Natural killer cell treated with Interleukin-12 subunit alpha and Interleukin-12 subunit beta and Interleukin-15 and Interleukin-18, amount 100 ng/mL, for 72 hours (primary cell): ENCODE measurements at regions not wholly inside any gene's neighbourhood (a gene's known extent, or its start where the extent isn't known, plus 50 kb on each side); places are given as distances from the start of the nearest gene placed in this dataset.
"Not testable (repeated sequence)": the region's sequence is repeated elsewhere in the genome, so short reads cannot be mapped to it uniquely, and the experiment has no call there.

Experiments used
- ATAC-seq, 2 donors: fragments of 150-1000 bp; cut with Tn5 transposase in 1 of 2; sonication (Bioruptor Pico), chemical (Tn5 transposase) in 1 of 2; 2 replicates each; pipeline ENCODE4 v1.10.0; 2021
- DNase-seq: peaks from one replicate; pipeline ENCODE4 v3.0.0; 2022; ENCODE audit warnings: low spot score
- H3K27ac Mint-ChIP-seq, 2 donors: 1 replicate in 1 of 2; 2 replicates in 1 of 2; pipeline ENCODE4 v1.8.0; 2022; ENCODE audit warnings: mixed read lengths in 2 of 2, mild to moderate bottlenecking in 1 of 2, moderate library complexity in 1 of 2
- H3K27me3 Mint-ChIP-seq, 2 donors: 1 replicate in 1 of 2; 2 replicates in 1 of 2; pipeline ENCODE4 v1.8.0; 2022; ENCODE audit warnings: mixed read lengths in 2 of 2
- H3K36me3 Mint-ChIP-seq: one replicate; pipeline ENCODE4 v1.8.0; 2022; ENCODE audit warnings: mixed read lengths
- H3K4me1 Mint-ChIP-seq, 2 donors: 1 replicate in 1 of 2; 2 replicates in 1 of 2; pipeline ENCODE4 v1.8.0; 2022; ENCODE audit warnings: low read depth in 2 of 2, mixed read lengths in 2 of 2, mild to moderate bottlenecking in 1 of 2
- H3K4me3 Mint-ChIP-seq: one replicate; pipeline ENCODE4 v1.8.0; 2022; ENCODE audit warnings: mixed read lengths
- H3K9me3 Mint-ChIP-seq: 2 replicates; pipeline ENCODE4 v1.8.0; 2022; ENCODE audit warnings: mixed read lengths

GRCh38 chr6:1178590-1178989, 133.3 kb upstream of the FOXQ1 start:
- Mint-ChIP-seq H3K4me1 (no peaks in the 10 kb centered on the region), H3K27me3 (peaks cover 18 to 31% of the 10 kb centered on the region in 2 donors), H3K36me3 (no peaks in the 10 kb centered on the region), H3K27ac (no peak overlapping the region), H3K4me3 (no peak overlapping the region), H3K9me3 (no peaks in the 10 kb centered on the region)
- ATAC-seq: no peak
- no peak for DNase-seq

GRCh38 chr6:1176567-1176966, 135.3 kb upstream of the FOXQ1 start:
- no peaks in the 10 kb centered on the region for H3K36me3 Mint-ChIP-seq
- H3K4me3 Mint-ChIP-seq: no peak overlapping the region
- ATAC-seq (no peak), DNase-seq (no peak)
- no peaks in the 10 kb centered on the region for H3K9me3 Mint-ChIP-seq
- H3K27ac Mint-ChIP-seq: no peak overlapping the region
- peaks cover 18 to 35% of the 10 kb centered on the region in 2 donors for H3K27me3 Mint-ChIP-seq
- no peaks in the 10 kb centered on the region for H3K4me1 Mint-ChIP-seq

- Mint-ChIP-seq H3K9me3 (no peaks in the 10 kb centered on the region), H3K36me3 (no peaks in the 10 kb centered on the region), H3K4me1 (no peaks in the 10 kb centered on the region), H3K4me3 (no peak overlapping the region), H3K27ac (no peak overlapping the region), H3K27me3 (peaks cover 16 to 30% of the 10 kb centered on the region in 2 donors)
- DNase-seq: no peak
- no peak for ATAC-seq
Measured at GRCh38 chr6:1175877-1176276, 136.0 kb upstream of the FOXQ1 start.

GRCh38 chr6:1170794-1171193, 141.1 kb upstream of the FOXQ1 start:
- H3K27ac Mint-ChIP-seq: no peak overlapping the region
- no peak for ATAC-seq
- no peak for DNase-seq
- H3K36me3 Mint-ChIP-seq: no peaks in the 10 kb centered on the region
- H3K4me1 Mint-ChIP-seq: no peaks in the 10 kb centered on the region
- no peaks in the 10 kb centered on the region for H3K9me3 Mint-ChIP-seq
- peaks cover 12 to 15% of the 10 kb centered on the region in 2 donors for H3K27me3 Mint-ChIP-seq
- H3K4me3 Mint-ChIP-seq: no peak overlapping the region

- H3K9me3 Mint-ChIP-seq: no peaks in the 10 kb centered on the region
- no peak for DNase-seq
- H3K4me1 Mint-ChIP-seq: no peaks in the 10 kb centered on the region
- no peak overlapping the region for H3K27ac Mint-ChIP-seq
- H3K27me3 Mint-ChIP-seq: peaks cover 14 to 24% of the 10 kb centered on the region in 2 donors
- no peak overlapping the region for H3K4me3 Mint-ChIP-seq
- H3K36me3 Mint-ChIP-seq: no peaks in the 10 kb centered on the region
- ATAC-seq: no peak
Measured at GRCh38 chr6:1164600-1164999, 147.3 kb upstream of the FOXQ1 start.

- peaks cover 14 to 20% of the 10 kb centered on the region in 2 donors for H3K27me3 Mint-ChIP-seq
- H3K4me1 Mint-ChIP-seq: no peaks in the 10 kb centered on the region
Measured at GRCh38 chr6:1163501-1163900, 148.4 kb upstream of the FOXQ1 start.

GRCh38 chr6:1162367-1163275, 149.3 kb upstream of the FOXQ1 start:
- H3K4me1 Mint-ChIP-seq: no peaks in the 10 kb centered on the region

More at GRCh38 chr6:1163501-1163900, 148.4 kb upstream of the FOXQ1 start:
- Mint-ChIP-seq H3K27ac (no peak overlapping the region), H3K9me3 (no peaks in the 10 kb centered on the region), H3K4me3 (no peak overlapping the region), H3K36me3 (no peaks in the 10 kb centered on the region)
- DNase-seq (no peak), ATAC-seq (no peak)

GRCh38 chr6:1156411-1156810, 155.5 kb upstream of the FOXQ1 start:
- ATAC-seq, H3K36me3 Mint-ChIP-seq, DNase-seq, H3K4me1 Mint-ChIP-seq, H3K9me3 Mint-ChIP-seq, H3K4me3 Mint-ChIP-seq, H3K27ac Mint-ChIP-seq: not testable (repeated sequence)
- peaks cover 17 to 45% of the 10 kb centered on the region in 2 donors for H3K27me3 Mint-ChIP-seq

More at GRCh38 chr6:1162367-1163275, 149.3 kb upstream of the FOXQ1 start:
- peaks cover 20 to 21% of the 10 kb centered on the region in 2 donors for H3K27me3 Mint-ChIP-seq
- H3K27ac Mint-ChIP-seq: no peak overlapping the region
- H3K4me3 Mint-ChIP-seq: peak overlapping the region; percentile 4
- DNase-seq (no peak), ATAC-seq (no peak)
- no peaks in the 10 kb centered on the region for H3K9me3 Mint-ChIP-seq
- H3K36me3 Mint-ChIP-seq: no peaks in the 10 kb centered on the region

GRCh38 chr6:1153696-1154245, 158.1 kb upstream of the FOXQ1 start:
- DNase-seq (no peak), ATAC-seq (no peak)
- H3K27me3 Mint-ChIP-seq: peaks cover 21 to 66% of the 10 kb centered on the region in 2 donors
- no peaks in the 10 kb centered on the region for H3K9me3 Mint-ChIP-seq
- no peaks in the 10 kb centered on the region for H3K4me1 Mint-ChIP-seq
- H3K27ac Mint-ChIP-seq: no peak overlapping the region
- no peaks in the 10 kb centered on the region for H3K36me3 Mint-ChIP-seq
- no peak overlapping the region for H3K4me3 Mint-ChIP-seq

GRCh38 chr6:1146500-1146899, 165.4 kb upstream of the FOXQ1 start:
- H3K9me3 Mint-ChIP-seq: no peaks in the 10 kb centered on the region
- ATAC-seq (no peak), DNase-seq (no peak)
- H3K4me3 Mint-ChIP-seq: no peak overlapping the region
- peaks cover 17 to 49% of the 10 kb centered on the region in 2 donors for H3K27me3 Mint-ChIP-seq
- no peaks in the 10 kb centered on the region for H3K4me1 Mint-ChIP-seq
- no peak overlapping the region for H3K27ac Mint-ChIP-seq
- H3K36me3 Mint-ChIP-seq: no peaks in the 10 kb centered on the region

GRCh38 chr6:1145768-1146218, 166.1 kb upstream of the FOXQ1 start:
- H3K4me3 Mint-ChIP-seq: no peak overlapping the region
- H3K27me3 Mint-ChIP-seq: peaks cover 13 to 43% of the 10 kb centered on the region in 2 donors
- no peaks in the 10 kb centered on the region for H3K4me1 Mint-ChIP-seq
- DNase-seq (no peak), ATAC-seq (no peak)
- no peak overlapping the region for H3K27ac Mint-ChIP-seq
- no peaks in the 10 kb centered on the region for H3K9me3 Mint-ChIP-seq
- H3K36me3 Mint-ChIP-seq: no peaks in the 10 kb centered on the region

- no peak for DNase-seq
- no peaks in the 10 kb centered on the region for H3K36me3 Mint-ChIP-seq
Measured at GRCh38 chr6:1144842-1145767, 166.8 kb upstream of the FOXQ1 start.

GRCh38 chr6:1143655-1144054, 168.2 kb upstream of the FOXQ1 start:
- H3K9me3 Mint-ChIP-seq: no peaks in the 10 kb centered on the region
- DNase-seq (no peak), ATAC-seq (no peak)
- no peak overlapping the region for H3K27ac Mint-ChIP-seq
- H3K4me1 Mint-ChIP-seq: no peaks in the 10 kb centered on the region
- H3K36me3 Mint-ChIP-seq: no peaks in the 10 kb centered on the region
- H3K27me3 Mint-ChIP-seq: peaks cover 13 to 44% of the 10 kb centered on the region in 2 donors
- no peak overlapping the region for H3K4me3 Mint-ChIP-seq

More at GRCh38 chr6:1144842-1145767, 166.8 kb upstream of the FOXQ1 start:
- no peaks in the 10 kb centered on the region for H3K4me1 Mint-ChIP-seq
- H3K27me3 Mint-ChIP-seq: peaks cover 10 to 43% of the 10 kb centered on the region in 2 donors
- ATAC-seq: no peak
- no peaks in the 10 kb centered on the region for H3K9me3 Mint-ChIP-seq
- H3K4me3 Mint-ChIP-seq: no peak overlapping the region
- H3K27ac Mint-ChIP-seq: no peak overlapping the region
